GM19397 (cell line): ENCODE measurements at regions not wholly inside any gene's neighbourhood (a gene's known extent, or its start where the extent isn't known, plus 50 kb on each side); places are given as distances from the start of the nearest gene placed in this dataset.

Source experiments
- ATAC-seq: cut with Tn5 transposase; IDR thresholded peaks from one replicate; pipeline ENCODE4 v1.9.1; 2021; ENCODE audit warnings: mild to moderate bottlenecking, moderate library complexity; ENCODE audit not compliant: unreplicated experiment

DNA sequence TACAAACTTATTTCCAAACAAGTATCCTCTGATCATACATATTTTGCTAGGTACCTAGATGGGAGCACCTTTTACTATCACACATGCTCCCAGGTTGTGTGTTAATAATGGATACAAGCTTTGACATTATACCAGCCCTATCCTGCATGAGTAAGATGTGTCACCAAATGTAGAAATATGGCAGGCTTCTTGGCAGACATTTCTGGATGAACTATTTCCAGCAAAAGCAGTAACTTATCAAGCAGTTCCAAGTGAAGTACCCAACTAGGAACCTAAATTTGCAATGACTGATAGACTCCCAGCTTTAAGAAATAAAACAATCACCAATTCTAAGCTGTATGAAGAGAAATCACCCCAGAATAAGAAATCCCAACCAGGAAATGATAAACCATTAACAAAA is 103.7 kb upstream of the TMEM72 start:
- ATAC-seq = no peak

DNA sequence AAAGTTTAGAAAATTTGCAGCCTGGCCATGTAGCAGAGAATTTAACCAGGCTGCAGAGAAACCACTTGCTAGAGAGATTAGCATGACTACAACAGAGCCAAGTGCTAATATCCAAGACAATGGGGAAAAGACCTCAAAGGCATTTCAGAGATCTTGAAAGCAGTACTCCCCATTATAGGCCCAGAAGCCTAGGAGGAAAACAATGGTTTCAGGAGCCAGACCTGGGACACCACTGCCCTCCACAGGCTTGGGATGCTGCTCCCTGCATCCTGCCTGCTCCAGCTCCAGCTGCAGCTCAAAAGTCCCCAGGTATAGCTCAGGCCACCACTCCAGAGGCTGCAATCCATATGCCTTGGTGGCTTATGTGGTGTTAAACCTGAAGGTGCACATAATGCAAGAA is 101.5 kb upstream of the TMEM72 start:
- no peak for ATAC-seq

DNA sequence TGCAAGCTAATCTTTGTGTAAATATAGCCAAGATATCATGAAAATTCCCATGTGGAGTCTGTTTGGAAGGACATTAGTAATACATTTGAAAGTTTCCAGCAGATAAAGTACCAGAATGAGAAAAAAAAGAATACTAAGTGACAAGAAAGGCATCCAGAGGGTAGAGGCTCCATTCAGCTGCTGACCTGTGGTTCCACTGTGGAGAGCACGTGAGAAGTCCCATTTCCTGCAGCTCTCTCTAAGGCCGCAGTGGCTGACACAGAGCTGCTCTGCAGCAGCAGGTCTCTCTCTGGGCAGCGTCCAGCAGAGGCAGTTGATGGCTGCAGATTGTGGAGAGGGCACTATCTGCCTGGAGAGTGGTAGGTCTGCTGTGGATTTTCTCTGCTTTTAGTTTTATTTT is 100.1 kb upstream of the TMEM72 start:
- no peak for ATAC-seq

- ATAC-seq = no peak
These were observed 97.9 kb upstream of the TMEM72 start for GRCh38 chr10:44813201-44813600.

- no peak for ATAC-seq
These were observed 96.2 kb upstream of the TMEM72 start for GRCh38 chr10:44814929-44815328.

DNA sequence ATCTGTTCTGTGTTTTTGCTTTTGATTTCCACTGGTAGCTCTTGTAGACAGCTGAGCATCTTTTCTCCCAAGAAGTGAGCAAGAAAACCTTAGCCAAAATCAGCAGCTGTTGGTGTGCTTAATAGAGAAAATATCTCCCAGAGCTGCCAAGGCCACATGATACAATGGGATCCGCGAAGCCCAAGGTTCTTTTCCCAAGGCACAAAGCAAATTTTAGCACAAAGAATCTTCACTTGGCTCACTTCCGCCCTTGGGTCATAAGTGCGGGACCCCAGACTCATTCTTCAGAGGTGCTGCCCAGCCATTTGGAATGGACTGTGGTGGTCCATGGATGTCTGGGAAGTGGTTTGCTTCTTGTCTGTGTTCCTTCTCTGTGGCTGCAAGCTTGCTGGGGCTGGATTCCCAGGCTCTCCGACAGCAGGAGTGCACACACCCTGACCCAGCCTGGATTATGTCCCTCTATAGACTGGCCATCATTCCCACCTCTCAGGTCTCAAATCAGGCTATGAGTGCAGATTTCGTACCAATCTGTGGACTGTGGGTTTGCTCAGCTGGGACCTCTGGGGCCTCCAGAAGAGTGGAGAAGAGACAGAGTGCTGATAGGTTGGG is 93.0 kb upstream of the TMEM72 start:
- no peak for ATAC-seq

- no peak for ATAC-seq
These were observed 92.4 kb upstream of the TMEM72 start for GRCh38 chr10:44818701-44819127.

- no peak for ATAC-seq
These were observed 91.0 kb upstream of the TMEM72 start for GRCh38 chr10:44820094-44820493.

- no peak for ATAC-seq
These were observed 89.8 kb upstream of the TMEM72 start for GRCh38 chr10:44821290-44821689.

GRCh38 chr10:44822349-44822748 is 88.8 kb upstream of the TMEM72 start:
- no peak for ATAC-seq

DNA sequence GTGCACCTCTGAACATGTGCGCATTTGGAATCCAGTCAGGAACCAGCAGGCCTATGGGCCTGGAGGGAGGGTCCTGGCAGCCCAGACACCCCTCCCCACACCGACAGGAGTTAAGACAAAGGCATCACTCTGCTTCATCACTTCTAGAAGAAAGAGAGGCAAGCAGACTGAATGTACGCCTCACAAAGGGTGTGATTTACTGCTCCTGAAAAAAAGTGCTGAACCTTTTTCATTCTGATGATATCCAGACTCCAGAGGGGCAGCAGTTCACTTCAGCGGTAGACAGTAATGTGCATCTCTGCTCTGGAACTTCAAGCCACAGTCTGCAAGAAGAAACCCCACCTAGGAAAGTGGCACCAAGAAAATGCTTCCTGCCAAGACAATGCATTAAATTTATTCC is 88.2 kb upstream of the TMEM72 start:
- no peak for ATAC-seq

- ATAC-seq = no peak
These were observed 86.5 kb upstream of the TMEM72 start for GRCh38 chr10:44824607-44825006.

DNA sequence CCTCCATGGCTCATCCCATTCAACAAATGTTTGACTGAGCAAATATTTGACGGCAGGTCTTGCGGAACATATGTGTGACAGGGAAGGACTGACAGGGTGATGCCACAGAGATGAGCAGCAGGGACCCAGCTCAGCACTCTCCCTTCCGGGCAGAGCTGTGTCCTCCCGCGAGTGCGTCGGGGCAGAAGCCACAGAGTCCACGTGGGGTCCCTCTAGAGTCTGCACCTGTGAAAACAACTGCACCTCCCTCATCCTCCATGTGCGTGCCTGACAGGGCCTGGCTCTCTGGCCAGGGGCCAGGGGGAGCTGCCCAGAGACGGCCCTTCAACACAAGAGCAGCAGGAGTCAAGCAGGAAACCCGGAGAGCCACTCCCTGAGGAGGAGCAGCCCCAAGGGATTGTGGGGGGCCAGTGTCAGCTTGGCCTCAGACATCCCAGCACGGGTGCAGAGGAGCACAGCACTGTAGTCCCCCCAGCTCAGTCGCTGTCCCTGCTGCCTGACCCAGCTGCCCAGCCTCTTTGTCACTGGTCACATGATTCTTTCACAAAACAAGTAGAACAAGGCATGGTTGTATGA is 83.6 kb upstream of the TMEM72 start:
- no peak for ATAC-seq

DNA sequence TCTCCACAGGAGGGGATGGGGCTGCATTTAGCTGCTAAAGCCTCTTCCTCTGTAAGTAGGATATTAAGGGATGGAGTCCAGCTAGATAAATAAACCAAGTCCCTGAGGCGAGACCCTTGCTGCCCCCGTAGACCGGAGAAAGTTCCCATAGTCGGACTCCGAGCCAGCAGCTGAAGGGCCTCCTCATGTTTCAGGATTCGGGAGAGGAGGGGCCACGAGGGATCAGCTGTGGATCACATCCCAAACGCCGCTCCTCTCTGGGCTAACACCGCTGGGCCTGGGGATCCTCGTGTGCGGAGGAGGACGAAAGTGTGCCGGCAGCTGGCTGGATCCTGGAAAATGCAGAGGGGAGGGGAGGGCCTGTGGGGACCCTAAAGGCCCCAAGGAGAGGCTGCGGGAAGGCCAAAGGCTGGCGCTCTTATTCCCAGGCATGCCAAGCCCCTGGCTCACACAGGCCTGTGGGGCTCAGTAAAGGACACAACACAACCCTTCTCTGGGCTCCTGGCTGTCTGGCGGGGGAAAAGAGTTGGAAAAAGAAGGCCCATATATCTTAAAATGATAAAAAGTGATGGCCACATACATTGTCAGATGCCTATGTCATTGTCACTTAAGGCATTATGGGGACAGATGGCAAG is 82.5 kb upstream of the TMEM72 start:
- no peak for ATAC-seq

GRCh38 chr10:44829426-44829825 is 81.7 kb upstream of the TMEM72 start:
- no peak for ATAC-seq

DNA sequence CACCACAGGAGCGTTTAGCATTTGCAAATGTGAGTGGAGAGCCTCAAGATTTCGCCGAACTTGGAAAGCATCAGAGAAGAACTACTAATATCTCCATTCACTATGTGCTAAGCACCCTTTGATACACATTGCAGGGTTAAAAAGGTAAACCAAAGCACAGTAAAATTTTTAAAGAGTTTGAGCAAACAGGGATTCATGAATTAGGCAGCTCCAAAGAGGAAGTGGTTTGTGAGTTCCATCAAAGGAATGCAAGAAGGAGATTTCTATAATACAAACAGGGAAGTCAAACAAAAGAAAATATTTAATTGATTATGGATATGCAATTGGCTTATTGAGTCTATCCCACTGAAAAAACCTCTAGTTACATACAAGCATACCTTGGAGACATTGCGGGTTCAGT is 81.1 kb upstream of the TMEM72 start:
- no peak for ATAC-seq

DNA sequence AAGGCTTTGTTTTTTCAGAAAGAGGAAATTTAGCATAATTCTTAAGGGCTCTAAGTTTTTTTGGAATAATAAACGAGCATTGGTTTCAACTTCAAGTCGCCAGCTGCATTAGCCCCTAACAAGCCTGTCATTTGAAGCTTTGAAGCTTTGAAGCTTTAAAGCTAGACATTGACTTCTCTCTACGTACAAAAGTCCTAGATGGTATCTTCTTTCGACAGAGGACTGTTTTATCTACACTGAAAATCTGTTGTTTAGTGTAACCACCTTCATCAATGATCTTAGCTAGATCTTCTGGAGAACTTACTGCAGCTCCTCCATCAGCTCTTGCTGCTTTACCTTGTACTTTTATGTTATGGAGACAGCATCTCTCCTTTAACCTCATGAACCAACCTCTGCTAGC is 79.6 kb upstream of the TMEM72 start:
- no peak for ATAC-seq

- no peak for ATAC-seq
These were observed 78.3 kb upstream of the TMEM72 start for GRCh38 chr10:44832595-44833390.

GRCh38 chr10:44834131-44834530 is 77.0 kb upstream of the TMEM72 start:
- ATAC-seq = no peak

- ATAC-seq = no peak
These were observed 75.8 kb upstream of the TMEM72 start for GRCh38 chr10:44835300-44835699.

DNA sequence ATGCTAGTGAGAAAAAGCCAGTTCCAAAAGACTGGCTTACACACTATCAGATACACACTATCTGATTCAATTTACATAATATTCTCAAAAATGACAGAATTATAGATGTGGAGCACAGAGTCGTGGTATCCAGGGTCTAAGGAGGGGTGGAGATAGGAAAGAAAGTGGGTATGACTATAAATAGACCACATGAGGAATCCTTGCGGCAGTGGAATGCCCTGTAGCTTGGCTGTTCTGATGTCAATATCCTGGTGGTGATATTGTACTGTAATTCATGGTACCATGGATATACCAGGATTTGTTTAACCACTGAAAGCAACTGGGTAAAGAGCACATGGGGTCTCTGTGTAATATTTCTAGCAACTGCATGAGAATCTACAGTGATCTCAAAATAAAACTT is 67.7 kb upstream of the TMEM72 start:
- ATAC-seq = no peak
